Colon (tissue), 2 donors: ENCODE measurements at regions not wholly inside any gene's neighbourhood (a gene's known extent, or its start where the extent isn't known, plus 50 kb on each side); places are given as distances from the start of the nearest gene placed in this dataset.

Experiments
- FAIRE-seq: peaks from 2 replicates; lab custom pipeline; 2012; peaks lifted over from hg19 to GRCh38; lab: Jason Lieb, UNC
- donor health status: control.
- donor health status: control.

DNA sequence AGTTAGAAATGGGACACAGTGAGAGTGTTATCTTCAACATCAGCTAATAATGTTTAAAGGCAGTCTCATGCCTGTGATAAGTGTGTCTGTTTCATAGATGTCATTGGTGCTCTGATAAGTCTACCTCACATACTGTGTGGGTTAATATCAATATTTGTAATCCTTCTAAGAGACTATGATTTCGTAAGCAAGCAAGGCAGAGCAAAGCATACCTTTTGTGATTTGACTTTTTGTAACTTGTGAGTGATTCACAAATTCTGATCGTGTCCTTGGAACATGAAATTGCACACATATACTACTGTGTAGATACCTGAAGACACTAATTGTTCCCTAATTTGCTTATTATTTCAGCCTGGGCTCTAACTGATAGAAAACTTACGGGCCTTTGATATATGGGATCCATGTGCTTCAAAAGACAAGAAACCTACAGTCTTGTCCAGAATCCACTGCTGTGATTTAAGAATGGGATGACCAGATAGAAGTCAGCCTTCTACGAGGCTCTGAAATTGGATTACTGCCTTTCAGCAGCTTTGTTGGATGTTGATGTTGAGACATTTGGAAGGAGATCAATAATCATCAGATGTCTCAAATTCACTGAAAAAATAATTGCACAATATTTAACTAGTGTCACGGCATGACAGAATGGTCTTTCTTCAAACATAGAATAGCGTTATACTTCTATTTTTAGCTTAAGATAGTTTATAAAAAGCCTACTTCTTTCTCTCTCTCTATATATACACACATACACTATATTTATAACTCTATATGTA is 63.2 kb upstream of the KLF6 start:
- FAIRE-seq: no peak

DNA sequence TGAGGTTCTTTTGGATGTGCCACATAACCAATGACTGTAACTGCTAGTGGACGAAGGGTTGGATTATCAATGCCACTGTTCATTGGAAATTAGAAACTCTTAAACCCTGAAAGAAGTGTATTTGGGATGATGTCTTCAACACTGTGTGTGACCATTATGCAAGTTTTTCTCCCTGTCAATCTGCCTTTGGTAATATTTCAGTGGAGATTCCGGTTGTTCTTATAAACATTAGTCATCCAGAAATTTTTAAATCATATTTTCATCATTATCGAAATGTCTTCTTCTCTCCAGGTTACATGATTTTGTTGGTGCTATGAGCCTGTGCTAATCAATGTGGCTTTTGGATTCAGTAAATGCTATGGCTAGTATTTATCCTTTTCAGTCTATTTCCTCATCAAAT is 61.7 kb upstream of the KLF6 start:
- no peak for FAIRE-seq

DNA sequence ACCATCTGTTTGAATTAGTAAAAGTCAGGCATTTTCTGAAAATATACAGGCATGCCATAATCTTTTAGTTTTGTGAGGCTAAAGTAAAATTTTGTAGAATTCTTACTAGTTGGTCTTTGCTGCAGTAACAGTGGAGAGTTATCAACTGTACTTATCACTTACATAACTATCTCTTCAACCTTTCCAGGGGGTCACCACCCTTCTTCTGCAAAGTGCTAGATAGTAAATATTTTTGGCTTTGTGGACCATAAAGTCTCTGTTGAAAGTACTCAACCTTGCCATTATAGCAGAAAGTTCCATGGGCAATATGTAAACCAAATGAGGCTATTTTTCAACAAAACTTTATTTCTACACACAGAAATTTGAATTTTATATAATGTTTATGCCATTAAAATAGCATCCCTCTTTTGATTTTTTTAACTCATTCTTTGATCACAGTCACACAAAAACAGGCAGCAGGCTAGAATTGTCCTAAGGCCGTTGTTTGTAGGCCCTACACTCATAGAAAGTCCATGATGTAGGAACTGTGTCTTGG is 59.5 kb upstream of the KLF6 start:
- no peak for FAIRE-seq

DNA sequence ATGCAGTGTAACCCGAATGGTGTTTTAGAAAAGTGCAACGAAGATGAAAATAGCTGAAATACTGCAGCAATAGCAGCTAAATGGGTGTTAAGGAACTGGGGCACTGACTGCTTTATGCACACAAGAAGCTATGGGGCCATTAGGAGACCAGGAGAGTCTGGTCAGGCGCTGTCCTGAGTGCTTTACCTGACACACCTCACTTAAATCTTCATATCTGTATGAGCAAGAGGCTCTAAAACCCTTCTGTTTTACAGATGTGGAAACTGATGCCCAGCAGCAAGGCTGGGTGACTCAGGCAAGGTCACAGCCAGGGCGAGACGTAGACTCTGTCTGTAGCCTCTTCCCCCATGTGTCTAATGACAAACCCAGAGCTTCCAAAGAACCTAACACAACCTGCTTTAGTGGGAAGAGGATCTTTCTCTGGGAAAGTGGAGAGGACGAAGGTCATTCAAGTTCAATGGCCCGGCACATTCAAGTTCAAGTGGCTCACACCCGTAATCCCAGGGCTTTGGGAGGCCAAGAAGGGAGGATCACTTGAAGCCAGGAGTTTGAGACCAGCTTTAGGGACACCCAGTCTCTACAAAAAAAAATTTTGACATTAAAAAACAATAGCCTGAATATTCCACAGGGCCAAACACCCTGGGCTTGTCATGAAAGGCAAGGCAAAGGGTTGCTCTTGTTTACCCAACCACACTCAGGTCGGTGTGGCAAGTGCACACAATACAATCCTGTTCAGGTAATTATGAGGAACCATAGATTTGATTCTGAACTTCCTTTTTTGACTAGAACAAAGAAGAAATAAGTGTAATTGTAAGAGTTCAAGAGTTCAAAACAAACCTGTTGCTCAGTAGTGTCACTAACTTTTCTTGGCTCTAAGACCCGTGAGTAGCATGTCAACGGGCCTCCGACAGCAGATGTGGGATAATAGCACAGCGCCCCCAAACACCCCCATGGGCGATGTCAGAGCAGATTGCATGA is 53.7 kb upstream of the KLF6 start:
- no peak for FAIRE-seq

DNA sequence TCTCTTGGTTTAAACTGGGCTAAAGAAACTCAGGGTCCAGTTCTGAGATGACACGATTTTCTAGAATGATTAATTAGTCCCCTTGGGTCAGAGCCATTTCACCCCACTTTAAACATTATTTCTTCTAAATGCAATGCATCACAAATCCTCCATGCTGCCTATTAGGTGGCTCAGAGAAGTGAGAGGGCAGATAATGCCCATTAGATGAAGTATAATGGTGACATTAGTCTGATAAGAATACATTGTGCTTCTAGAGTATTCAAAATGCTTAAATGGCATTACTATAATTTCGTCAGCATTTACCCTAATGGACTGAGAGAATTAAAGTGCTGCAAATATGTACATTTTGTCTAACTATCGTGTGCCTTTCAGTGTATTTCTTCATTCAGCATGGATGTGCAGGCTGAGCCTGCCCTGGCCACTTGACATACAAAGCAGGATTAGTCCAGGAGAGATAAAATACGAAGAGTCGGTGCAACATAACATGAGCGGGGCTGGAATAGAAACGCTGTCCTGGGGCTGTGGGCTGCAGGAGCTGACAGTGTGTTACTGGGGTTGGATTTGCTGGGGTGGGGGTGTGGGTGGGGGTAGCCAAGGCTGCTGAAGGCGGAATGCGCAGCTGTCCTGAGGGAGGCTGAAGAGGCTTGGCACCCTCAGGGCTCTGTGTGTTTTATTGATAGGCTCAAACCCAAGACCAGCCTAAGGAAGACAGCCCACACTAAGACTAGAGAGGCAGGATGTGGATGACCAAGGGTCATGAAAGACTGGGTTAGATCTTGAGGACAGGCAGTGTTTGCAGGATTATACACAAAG is 52.8 kb upstream of the KLF6 start:
- FAIRE-seq: no peak

DNA sequence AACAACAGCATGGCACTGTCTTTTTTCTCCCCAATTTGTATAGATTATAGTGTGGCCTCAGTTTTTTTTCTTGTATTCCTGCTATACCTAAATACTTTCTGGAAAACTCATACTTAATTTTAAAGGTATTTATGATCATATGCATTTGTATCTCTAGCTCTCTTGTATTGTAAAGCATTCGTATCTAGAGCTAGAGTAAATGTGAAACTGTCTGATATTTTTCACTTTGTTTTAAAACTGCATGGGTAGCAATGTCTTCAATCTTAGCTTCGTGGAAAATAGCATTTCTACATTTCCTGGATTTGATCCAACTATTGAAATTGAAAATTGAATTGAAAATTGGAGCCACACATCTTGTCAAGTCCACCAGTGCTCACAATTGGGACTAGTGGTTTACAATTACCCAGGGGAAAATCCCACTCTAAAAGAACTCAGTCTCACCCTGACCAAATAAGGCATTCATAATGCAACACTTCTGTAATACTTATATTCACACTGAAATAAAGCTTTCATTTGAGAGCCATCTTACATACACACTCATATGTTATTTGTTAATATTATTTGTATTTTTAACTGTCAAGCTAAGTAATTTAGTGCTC is 51.3 kb upstream of the KLF6 start:
- no peak for FAIRE-seq

DNA sequence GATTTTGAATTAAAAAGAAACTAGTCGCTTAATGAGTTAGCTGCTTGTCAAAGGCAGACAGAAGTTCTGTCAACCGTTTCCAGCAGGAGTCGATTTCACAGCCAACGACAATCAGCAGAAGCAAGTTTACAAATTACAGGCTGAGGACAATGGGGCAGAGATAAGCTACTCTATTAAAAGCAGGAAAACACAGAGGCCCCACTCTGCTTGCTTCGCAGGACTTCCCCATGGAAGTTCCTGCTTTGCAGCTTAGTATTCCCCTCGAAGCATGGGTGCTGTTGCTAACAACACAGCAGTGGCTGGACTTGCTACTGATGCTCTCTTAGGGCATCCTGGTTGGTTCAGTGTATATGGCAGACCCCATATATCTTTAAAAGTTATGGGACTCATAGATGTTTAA is 50.8 kb upstream of the KLF6 start:
- no peak for FAIRE-seq

DNA sequence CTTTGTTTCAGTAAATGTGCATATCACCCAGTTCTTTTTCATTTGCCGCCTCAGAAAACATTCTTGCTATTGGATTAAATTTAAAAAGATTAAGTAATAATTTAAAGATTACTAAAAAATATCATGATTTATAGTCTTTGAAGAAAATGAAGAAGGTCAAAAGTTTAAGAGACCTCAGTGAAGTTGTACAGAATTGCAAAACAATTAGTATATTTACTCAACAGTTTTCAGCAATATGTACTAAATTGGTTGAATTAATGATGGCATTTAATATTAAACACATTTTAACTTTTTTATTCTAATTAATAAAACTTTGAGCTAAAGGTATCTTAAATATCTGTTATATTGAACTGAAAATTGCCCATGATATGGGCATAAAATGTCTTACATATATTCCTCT is 49.9 kb upstream of the KLF6 start:
- FAIRE-seq: no peak
